HL-60/S4 treated with retinoic acid at 250 ng/mL for 4 days and 3 days (cell line): ENCODE measurements at regions not wholly inside any gene's neighbourhood (a gene's known extent, or its start where the extent isn't known, plus 50 kb on each side); places are given as distances from the start of the nearest gene placed in this dataset.
"Not testable (repeated sequence)": the region's sequence is repeated elsewhere in the genome, so short reads cannot be mapped to it uniquely, and the experiment has no call there.

Source experiments
- in situ Hi-C: fragments of 300-500 bp; cut with MboI; formaldehyde crosslinking; loops from 2 replicates; pipeline ENCODE4 v1.7.0; 2022; ENCODE audit warnings: low sequenced_read_pairs

DNA sequence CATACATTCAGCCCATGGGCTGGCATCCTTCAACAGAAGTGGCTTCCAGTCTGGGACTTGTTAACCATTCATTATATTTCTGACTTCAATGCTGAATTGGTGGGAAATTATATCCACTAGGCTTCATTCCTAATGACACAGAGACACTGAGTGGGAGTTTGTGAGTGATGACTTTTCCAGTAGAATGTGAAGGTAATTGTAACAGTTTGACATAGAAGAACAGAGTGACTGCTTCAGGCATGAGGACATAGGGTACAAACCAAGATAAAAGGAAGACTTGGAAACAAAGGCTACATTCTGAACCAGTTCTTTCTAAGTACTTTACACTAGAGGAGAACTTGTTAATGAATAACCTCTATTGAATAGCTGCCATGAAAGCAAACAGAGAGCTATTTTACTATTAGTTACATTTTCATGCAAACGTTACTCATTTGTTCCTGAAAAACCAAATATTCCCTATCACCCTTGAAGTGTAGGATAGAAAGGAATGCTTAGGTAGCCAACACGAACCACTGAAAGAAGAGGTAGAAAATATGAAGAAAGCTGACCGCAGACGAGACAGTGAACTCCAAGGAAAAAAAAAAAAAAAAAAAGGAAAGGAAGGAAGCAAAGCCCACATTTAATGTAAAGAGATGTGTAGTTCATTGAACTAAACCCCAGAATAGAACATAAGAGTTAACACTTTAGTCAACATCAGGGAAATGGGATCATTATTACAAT, 237.0 kb upstream of the SEMA3C start:
- in situ Hi-C loops, result no loop called here

DNA sequence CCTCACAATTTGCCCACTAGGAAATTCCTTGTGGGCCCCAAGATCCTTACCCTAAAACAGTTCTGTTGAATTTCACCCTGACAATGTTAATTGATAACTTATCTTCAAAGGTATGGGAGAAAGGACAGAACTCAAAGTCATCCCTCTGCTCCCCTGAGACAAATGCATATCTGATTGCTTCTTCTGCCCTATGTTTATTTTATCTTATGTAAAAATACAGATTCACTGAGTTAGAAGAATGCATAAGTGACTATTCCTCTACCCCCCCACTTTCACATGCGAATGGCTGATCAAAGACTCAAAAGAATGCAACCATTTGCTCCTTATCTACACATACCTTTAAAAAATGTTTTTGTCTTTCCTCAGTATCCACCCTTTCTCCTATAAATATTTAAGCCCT, 235.7 kb upstream of the SEMA3C start:
- in situ Hi-C loops, result no loop called here

DNA sequence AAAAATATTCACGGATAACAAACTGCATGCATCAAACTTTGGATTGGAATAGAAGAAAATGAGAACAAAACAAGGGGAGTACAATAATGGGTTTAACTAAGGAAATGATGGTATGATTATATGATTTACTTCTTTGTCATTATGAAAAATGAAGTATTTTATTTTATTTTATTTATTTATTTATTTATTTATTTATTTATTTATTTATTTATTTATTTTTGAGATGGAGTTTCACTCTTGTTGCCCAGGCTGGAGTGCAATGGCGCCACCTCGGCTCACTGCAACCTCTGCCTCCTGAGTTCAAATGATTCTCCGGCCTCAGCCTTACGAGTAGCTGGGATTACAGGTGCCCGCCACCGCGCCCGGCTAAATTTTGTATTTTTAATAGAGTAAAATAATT, 234.1 kb upstream of the SEMA3C start:
- in situ Hi-C loops, result not testable (repeated sequence)

DNA sequence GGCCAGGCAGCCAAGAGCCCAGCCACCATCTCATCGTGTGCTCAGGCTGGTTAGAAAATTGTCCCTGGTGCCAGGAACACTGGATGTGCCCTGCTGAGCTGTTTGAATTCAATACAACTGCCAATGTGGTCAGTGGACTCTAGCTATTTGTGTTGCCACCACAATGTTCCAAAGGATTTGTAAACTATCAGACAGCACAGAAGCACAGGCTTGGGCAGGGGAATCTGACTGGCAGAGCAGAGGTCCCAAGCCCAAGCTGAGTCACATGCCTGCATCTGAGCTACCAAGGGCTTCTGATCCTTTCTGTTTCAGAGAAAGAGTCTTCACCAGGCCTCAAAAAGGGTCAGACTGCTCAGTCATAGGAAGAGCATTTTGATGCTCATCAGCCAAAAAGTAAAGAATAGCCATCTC, 232.1 kb upstream of the SEMA3C start:
- in situ Hi-C loops, result no loop called here

DNA sequence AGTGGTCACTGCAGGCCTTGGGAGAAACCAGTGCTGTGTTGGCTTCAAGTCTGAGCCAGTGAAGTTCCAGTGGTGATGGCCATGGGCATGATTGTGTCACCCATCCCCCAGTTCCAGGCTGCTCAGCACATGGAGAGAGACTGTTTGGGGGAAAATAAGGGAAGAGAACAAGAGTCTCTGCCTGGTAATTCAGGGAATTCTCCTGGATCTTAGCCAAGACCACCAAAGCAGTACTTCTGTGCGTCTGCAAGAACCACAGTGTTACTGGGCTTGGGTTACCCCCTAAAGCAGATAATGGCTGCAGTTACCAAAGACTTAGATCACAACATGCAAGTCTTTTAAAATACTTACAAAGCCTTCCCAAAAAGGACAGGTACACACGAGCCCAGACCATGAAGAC, 225.0 kb upstream of the SEMA3C start:
- in situ Hi-C loops, result no loop called here

DNA sequence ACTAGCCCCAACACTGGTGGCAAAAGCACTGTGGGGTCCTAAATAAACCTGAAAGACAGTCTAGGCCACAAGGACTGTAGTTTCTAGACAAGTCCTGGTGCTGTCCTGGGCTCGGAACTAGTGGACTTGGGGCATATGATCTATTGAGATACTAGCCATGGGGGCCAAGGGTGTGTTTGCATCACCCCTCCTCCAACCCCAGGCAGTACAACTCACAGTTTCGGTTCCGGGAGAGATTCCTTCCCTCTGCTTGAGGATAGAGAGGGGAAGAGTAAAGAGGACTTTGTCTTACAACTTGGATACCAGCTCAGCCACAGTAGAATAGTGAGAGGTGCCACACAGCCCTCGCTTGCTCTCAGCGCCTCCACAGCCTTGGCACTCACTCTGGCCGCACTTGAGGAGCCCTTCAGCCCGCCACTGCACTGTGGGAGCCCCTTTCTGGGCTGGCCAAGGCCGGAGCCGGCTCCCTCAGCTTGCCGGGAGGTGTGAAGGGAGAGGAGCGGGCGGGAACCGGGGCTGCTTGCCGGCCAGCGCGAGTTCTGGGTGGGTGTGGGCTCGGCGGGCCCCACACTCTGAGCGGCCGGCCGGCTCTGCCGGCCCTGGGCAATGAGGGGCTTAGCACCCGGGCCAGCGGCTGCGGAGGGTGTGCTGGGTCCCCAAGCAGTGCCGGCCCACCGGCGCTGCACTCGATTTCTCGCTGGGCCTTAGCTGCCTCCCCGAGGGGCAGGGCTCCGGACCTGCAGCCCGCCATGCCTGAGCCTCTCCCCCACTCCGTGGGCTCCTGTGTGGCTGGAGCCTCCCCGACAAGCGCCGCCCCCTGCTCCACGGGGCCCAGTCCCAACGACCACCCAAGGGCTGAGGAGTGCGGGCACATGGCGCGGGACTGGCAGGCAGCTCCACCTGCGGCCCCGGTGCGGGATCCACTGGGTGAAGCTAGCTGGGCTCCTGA, 222.7 kb upstream of the SEMA3C start:
- in situ Hi-C loops, result not testable (repeated sequence)

DNA sequence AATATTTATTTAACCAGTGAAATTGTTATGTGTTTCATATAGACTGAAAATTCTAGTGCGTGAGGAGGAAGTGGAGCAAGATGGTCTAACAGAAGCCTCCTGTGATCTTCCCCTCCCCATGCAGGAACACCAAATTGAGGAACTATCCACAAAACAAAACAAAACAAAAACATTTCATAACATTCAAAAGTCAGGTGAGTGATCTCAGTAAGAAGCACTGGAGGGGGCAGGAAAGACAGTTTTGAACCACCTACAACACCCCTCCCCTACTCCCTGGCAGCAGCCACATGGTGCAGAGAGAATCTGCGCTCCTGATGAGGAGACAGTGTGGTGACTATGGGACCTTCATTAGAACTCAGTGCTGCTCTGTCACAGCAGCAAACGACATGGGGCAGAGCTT, 221.9 kb upstream of the SEMA3C start:
- in situ Hi-C loops, result no loop called here

DNA sequence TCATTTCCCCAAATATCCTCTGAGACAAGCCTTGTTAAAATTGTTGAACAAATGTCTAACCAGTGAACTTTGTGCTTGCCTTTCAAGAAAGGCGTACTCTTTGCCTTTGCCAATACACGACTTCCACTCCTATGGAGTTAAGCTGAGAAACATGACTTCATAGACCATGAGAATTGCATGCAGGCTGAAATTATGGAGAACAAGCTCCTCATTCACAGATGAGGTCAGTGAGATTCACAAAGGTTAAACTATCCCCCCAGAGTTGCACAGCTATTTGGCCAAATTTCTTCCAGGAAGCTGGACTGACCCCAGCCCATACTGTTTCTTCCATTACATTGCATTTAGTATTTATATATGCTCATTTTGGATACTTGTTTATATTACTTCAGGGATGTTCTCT, 221.4 kb upstream of the SEMA3C start:
- in situ Hi-C loops, result no loop called here

DNA sequence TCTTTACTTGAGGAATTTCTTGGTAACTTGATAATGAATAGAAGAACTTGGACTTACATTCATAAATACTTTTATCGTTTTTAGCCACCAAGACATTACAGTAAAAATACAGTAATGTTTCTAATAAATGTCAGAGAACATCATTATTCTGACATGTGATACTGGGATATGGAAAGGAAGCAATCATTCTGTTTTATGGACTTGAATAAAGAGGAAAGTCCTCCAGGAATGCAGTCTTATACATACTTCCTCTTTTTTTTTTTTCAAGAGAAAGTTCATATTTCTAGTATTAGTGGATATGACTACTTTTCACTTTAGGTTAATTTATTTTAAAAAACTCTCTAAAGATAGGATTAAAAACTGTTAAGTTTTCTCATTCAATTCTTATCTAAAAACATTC, 220.0 kb upstream of the SEMA3C start:
- in situ Hi-C loops, result no loop called here

DNA sequence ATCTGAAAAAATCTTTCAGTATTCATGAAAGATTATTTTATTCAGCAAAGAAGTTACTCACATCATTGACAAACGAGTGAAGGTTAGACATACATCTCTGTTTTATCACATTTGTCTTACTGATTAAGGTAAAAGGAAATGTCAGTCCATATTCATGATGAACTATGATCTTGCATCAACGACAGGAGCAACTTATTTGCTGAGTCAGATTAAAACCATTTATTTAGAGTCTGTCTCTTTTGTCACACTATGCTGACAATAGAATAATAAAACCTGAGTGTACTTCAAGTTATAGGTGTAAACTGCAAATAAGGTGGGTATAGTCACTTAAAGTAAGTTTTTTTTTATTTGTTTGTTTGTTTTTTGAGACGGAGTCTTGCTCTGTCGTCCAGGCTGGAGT, 216.5 kb upstream of the SEMA3C start:
- in situ Hi-C loops, result no loop called here

DNA sequence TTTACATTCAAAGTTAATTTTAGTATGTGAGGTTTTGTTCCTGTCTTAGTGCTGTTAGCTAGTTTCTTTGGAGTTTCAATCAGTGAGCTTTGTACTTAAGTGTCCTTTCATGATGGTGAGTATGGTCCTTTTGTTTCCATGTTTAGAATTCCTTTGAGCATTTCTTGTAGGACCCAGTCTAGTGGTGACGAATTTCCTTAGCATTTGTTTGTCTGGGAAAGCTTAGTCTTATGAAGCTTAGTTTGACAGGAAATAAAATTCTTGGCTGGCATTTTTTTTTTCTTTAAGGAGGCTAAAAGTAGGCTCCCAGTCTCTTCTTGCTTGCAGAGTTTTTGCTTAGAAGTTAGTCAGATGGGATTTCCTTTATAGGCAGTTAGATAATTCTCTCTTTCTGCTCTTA, 209.2 kb upstream of the SEMA3C start:
- in situ Hi-C loops, result no loop called here

DNA sequence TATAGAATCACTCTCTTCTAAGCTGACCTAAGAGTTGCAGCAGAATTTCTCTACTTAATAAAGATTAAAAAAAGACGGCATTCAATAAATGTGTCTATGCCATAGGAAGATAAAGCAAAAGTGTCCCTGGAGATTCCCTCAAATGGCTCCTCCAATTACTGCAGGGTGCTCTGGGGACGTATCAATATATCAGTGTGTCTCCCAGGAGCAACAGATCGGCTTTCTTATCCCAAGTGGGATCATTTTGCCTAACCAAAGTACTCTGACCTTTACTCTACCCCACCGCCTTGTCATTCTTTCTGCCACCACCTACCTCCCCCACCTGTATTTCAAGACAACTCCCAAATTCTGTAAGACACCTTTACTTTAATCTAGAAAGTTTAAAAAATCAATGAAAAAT, 202.0 kb upstream of the SEMA3C start:
- in situ Hi-C loops, result no loop called here

DNA sequence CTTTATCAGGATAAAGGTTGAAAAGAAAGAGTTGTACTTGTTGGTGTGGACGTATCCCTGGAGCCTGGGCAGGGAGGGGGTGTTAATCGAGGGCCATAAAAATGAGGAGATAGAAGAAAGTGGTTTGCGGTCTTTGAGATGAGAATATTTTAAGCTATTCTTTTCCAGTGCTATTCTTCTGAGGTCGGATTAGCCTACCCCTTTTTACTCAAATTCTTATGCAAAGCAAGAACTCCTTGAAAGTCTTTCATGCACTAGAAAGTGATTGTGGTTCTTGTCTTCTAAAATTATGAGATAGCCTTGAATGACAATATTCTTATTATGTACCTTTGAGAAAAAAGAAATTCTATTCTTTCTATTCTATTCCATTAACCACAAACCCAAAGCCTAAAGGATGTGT, 201.3 kb upstream of the SEMA3C start:
- in situ Hi-C loops, result no loop called here

DNA sequence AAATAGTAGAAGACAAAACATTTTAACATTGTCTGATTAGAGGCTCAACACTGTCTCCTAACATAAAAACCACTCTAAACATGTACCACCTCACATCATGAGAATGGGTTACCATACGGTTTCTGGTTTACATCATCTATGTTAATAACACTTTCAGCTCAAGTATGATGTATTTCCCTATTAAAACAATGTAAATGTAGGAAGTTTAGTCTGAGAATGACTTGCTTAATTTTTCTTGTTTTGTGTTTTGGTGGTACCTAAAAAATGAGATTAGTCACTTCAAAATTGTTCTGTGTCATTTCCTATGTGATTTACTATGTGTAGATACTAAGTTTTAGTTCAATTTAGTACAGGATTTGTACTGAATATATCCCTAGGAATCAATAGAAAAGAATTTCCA, 195.8 kb upstream of the SEMA3C start:
- in situ Hi-C loops, result no loop called here

DNA sequence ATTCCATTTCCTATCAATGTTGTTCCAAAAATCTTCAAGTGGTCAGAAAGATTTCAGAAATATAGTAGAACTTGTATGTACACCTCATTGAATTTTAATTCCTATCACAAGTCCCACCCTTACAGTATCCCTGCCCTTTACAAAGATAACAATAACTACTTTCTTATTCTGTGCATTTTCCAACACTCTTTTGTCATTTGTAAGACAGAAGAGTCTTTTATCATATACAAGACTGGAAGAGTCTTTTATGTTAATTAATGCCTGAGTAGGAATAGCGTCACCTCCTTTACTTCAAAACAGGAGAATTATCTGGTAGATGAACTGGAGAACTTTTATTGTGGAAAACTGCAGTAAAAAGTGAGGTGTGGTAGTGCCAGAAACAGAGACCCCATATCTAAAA, 193.9 kb upstream of the SEMA3C start:
- in situ Hi-C loops, result no loop called here

DNA sequence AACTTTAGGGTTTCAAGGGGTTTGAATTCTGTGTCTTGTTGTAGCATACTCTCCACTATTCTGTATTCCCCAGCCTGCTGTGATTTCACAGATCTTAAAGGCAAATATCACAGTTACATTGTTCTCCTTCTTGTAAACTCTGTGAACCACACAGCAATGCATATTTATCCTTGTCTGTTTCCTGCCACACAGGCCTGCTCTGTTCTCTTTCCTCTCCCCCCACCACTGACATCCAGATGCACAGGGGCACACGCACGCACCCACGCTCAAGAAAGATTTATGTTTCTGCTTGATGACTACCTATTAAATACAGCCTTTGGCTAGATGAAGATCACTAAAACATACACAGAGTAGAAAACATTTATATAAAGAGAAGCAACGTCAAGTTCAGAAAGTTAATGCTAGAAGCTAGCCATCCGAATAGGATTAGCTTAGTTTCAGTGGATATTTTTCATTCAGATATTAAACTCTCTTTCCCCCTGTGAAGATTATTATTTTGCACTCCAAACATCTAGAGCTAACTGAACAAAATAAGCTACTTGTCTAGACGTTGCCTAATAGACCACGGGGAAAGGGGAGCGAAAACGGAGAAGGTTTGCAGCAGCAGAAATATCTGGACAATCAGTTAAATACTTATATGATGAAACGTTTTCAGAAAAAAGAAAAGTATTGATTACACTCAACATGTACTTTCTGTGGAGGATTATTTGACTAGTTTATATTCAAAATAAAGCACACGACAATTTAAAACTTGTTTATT, 193.1 kb upstream of the SEMA3C start:
- in situ Hi-C loops, result no loop called here

DNA sequence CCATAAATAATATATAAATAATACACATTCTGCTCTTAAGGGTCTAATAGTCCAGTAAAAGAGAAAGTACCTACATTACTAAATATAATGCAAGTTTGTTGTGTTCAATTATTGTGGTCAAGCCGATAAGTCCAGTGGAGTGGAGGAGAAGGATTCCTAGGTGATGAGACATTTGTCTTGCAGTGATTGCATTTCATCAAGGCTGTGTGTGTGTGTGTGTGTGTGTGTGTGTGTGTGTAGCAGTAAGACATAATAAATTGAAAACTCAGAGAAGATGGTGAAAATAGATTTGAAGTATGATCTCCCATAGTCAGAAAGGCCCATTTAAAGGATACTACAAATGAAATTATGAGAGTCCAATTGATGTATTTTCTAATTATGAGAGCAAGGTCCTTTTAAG, 192.5 kb upstream of the SEMA3C start:
- in situ Hi-C loops, result no loop called here

DNA sequence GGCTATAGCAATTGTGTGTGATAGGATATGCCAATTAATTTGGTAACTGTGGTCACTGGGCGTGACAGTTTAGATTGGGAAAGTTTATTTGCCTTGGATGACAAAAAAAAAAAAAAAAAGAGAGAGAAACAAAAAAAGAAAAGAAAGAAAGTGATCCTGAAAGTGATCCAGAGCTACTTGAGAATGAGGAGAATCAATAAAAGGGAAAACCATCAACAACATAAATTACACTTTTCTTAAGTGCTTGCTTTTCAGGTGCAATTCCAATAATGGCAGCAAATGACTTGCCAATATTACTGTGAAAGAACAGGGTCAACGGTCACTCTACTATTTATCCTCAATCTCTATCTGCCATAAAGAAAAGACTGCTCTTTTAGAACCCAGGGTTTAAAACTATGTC, 191.8 kb upstream of the SEMA3C start:
- in situ Hi-C loops, result no loop called here

DNA sequence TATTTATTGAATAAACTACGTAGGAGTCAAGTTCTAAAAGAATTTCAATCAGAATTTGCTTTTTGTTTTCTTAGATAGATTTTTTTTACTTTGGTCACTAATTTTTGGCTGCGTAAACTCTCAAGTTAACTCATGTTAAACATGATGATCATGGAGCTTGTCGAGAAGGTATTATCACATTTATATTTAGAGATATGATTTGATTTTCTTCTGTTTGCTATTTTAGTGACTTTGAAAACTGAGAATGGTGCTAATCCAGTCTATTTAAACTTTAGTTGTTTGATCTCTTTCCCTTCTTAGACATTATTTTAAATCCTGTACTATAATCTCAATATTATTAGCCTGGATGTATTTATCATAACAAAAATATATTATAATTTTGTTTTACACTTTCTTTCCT, 179.4 kb upstream of the SEMA3C start:
- in situ Hi-C loops, result no loop called here

DNA sequence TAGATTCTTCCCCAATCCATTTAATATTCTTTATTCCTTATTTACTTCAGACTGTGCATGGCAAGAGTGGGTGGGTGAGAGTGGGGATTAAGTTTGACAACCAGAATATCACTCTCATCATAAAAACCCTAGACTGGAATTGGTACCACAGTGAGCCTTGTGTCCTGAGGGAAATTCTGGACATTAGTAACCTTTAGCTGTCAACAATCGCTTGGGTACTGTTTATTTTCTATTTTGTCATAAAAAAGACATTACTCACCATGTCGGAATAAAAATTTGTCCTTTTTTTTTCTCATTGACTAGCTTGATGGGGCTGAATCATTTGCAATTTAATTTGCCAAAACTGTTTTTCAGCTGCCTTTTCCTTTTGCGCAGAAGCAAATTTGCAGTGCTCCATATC, 176.1 kb upstream of the SEMA3C start:
- in situ Hi-C loops, result no loop called here

DNA sequence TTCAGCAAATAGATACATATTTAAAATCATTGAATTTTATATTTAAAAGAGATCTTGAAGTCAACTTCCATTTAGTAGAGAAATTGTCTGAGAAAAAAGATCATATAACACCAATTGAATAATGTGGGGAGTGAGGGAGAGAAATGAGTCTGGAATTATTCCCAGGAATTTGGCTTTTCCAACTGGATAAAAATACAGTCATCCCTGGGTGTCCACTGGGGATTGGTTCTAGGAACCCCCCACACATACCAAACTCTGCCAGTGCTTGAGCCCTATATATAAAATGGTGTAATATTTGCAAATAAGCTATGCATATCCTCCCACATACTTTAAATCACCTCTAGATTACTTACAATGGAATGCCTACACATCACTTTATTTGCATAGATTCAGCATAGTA, 162.8 kb upstream of the SEMA3C start:
- in situ Hi-C loops, result no loop called here

DNA sequence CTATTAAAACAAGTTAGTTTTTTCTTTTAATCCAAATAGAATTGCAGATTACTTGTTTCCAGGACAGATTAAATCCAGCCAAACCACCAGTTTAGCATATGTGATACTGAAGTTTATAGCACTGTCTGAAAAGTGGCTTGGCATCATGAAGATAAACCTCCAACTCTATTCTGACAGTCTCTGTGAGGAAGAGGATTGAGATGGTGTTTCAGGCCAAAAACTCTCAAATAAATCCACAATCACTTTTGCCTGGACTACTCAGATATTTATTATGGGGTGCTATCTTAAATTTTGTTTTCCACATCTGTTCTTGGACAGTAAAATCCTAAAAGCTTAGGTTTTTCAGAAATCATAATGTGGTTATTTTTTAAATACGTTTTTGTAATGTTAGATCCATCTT, 161.7 kb upstream of the SEMA3C start:
- in situ Hi-C loops, result no loop called here
